Activated naive CD8-positive, alpha-beta T cell treated with anti-CD3 and anti-CD28 coated beads, Interleukin-2, amount 10 ng/mL, durations not matched to agents 7 days and 5 days (primary cell): ENCODE measurements at regions not wholly inside any gene's neighbourhood (a gene's known extent, or its start where the extent isn't known, plus 50 kb on each side); places are given as distances from the start of the nearest gene placed in this dataset.
"Not testable (repeated sequence)": the region's sequence is repeated elsewhere in the genome, so short reads cannot be mapped to it uniquely, and the experiment has no call there.

Source experiments
- ATAC-seq: fragments of 150-1000 bp; cut with Tn5 transposase; one replicate; pipeline ENCODE4 v1.10.0; 2021; ENCODE audit warnings: low read depth, moderate library complexity
- POLR2A ChIA-PET: fragments of 350-600 bp; sonication (Branson Sonifier 250); formaldehyde crosslinking; loops from one replicate; lab custom pipeline; 2021; ENCODE audit warnings: antibody characterized with exemption; lab: Charles Lee
- DNase-seq: peaks from one replicate; pipeline ENCODE4 v3.0.0; 2021
- H3K27ac Mint-ChIP-seq: one replicate; pipeline ENCODE4 v1.8.0; 2022; ENCODE audit warnings: mild to moderate bottlenecking, mixed read lengths
- H3K27me3 Mint-ChIP-seq: one replicate; pipeline ENCODE4 v1.8.0; 2022; ENCODE audit warnings: mild to moderate bottlenecking, moderate library complexity, mixed read lengths
- H3K36me3 Mint-ChIP-seq: one replicate; pipeline ENCODE4 v1.8.0; 2021; ENCODE audit warnings: mild to moderate bottlenecking, mixed read lengths
- H3K4me1 Mint-ChIP-seq: one replicate; pipeline ENCODE4 v1.8.0; 2021; ENCODE audit warnings: mixed read lengths
- H3K4me3 Mint-ChIP-seq: one replicate; pipeline ENCODE4 v1.8.0; 2022; ENCODE audit warnings: mild to moderate bottlenecking, moderate library complexity, mixed read lengths
- H3K9me3 Mint-ChIP-seq: one replicate; pipeline ENCODE4 v1.8.0; 2021; ENCODE audit warnings: mixed read lengths

DNA sequence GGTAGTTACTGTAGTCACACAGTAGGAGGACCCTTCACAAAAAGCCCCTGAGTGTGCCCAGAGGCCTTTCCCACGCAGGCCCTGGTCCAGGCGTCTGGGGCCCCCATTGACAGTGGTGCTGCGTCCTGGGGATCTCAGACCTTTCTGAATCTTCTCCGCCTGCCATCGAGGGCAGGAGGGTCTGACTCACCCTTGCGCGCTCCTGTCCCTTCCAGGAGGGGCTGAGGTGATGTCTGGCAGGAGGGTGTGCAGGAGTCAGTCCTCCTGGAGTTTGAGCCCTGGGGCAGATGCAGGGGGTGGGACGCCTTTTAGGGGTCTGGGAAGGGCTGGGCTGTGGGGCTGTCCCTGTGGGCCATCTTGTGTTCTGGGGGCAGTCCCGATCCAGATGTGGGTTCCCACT, 386.8 kb downstream of the TMEM121 start:
- POLR2A ChIA-PET: no interaction called here
- Mint-ChIP-seq H3K4me1 (no peaks in the 10 kb centered on the region), H3K36me3 (no peaks in the 10 kb centered on the region), H3K4me3 (no peak overlapping the region), H3K27me3 (peaks cover 3% of the 10 kb centered on the region), H3K9me3 (no peaks in the 10 kb centered on the region), H3K27ac (no peak overlapping the region)
- ATAC-seq: no peak
- peak; percentile 4 for DNase-seq

GRCh38 chr14:105913861-105914260, 387.5 kb downstream of the TMEM121 start:
- H3K4me3 Mint-ChIP-seq: no peak overlapping the region
- no peaks in the 10 kb centered on the region for H3K36me3 Mint-ChIP-seq
- no peaks in the 10 kb centered on the region for H3K4me1 Mint-ChIP-seq
- ATAC-seq (no peak), DNase-seq (peak; percentile 6)
- no peak overlapping the region for H3K27ac Mint-ChIP-seq
- peaks cover 3% of the 10 kb centered on the region for H3K27me3 Mint-ChIP-seq
- no peaks in the 10 kb centered on the region for H3K9me3 Mint-ChIP-seq
- POLR2A ChIA-PET: no interaction called here

DNA sequence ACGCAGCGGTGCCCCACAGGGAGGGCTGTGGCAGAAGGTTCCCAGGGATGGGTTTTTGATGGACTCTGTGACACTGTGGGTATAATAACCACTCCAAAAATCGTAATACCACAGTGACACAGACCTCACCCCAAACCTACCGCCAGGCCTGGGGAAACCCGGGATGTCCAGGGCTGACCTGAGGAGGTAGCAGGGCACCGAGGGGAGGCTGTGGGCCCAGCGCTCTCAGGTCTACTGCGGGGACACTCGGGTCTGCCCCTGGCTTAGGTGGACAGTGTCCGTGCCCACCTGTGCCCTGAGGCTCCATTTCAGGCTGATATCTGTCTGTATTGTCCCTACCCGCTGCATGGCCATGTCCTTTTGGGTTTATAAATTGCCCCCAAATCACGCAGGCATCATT, 387.9 kb downstream of the TMEM121 start:
- H3K27ac Mint-ChIP-seq, ATAC-seq, H3K36me3 Mint-ChIP-seq, DNase-seq, H3K4me1 Mint-ChIP-seq, POLR2A ChIA-PET, H3K4me3 Mint-ChIP-seq, H3K27me3 Mint-ChIP-seq, H3K9me3 Mint-ChIP-seq: not testable (repeated sequence)

DNA sequence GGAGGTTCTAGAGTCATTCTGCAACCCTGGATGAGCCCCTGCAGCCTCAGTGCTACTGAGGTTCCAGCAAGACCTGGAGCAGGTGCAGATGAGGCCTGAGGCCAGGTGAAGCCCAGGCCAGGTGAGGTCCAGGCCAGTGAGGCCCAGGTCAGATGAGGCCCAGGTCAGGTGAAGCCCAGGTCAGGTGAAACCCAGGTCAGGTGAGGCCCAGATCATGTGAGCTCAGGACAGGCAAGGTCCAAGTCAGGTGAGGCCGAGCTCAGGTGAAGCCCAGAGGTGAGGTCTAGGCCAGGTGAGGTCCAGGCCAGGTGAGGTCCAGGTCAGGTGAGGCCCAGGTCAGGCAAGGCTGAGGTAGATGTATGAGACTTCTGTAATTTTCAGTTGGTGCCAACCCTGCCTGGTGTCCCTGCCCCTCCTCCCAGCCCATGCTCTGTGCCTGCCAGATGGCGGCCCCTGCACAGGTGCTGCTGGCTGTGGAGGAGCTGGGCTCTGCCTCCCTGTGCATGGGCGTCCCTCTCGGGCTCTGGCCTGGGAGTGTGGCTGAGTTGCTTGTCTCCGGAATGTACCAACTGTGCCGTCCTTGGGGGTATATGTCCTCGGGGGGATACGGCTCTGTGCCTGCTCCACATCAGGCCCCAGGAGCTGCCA, 388.5 kb downstream of the TMEM121 start:
- Mint-ChIP-seq H3K36me3 (no peaks in the 10 kb centered on the region), H3K4me1 (no peaks in the 10 kb centered on the region), H3K27ac (no peak overlapping the region), H3K27me3 (peaks cover 3% of the 10 kb centered on the region), H3K4me3 (no peak overlapping the region), H3K9me3 (no peaks in the 10 kb centered on the region)
- ATAC-seq (no peak), DNase-seq (no peak)
- POLR2A ChIA-PET: no interaction called here

- H3K36me3 Mint-ChIP-seq, H3K27ac Mint-ChIP-seq, DNase-seq, H3K27me3 Mint-ChIP-seq, H3K9me3 Mint-ChIP-seq, H3K4me3 Mint-ChIP-seq, ATAC-seq, POLR2A ChIA-PET, H3K4me1 Mint-ChIP-seq: not testable (repeated sequence)
Observed at GRCh38 chr14:105915546-105915945, 389.2 kb downstream of the TMEM121 start.

DNA sequence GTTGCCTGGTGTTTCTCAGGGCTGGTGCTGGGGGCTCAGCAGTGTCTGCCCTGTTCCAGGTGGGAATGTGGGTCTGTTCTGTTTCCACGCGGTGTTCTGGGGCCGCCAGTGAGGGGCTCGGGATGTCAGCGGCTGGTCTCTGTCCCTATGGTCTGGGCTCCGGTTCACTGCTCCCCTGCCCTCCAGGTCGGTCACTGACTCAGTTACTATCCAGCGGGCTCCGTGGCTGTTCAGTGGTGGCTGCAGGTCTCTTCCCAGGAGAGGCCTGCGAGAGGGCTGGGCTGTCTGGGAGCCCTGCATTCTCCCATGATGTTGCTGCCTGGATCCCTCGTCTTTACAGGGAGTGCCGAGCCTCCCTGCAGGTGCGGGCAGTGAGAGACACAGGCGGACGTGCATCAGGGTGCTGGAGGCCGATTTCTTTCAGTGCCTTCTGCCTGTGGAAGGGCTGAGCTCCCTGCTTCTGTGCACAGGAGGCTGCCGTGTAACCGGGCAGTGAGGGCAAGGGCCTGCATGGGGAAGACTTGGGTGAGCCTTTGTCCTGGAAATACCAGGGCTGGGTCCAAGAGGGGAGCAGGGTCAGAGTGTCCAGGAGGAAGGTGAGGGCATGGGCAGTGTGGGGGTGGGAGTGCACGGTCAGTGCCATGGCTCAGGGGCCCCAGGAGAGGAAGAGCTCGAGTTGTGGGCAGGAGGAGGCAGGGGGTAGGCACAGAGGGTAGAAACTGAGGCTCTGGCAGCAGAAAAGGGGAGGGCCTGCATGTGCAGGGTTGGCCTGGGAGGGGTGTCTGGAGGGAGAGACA, 391.0 kb downstream of the TMEM121 start:
- DNase-seq: peak; percentile 20
- H3K27ac Mint-ChIP-seq, H3K4me1 Mint-ChIP-seq, H3K36me3 Mint-ChIP-seq, H3K4me3 Mint-ChIP-seq, H3K27me3 Mint-ChIP-seq, ATAC-seq, POLR2A ChIA-PET, H3K9me3 Mint-ChIP-seq: not testable (repeated sequence)

GRCh38 chr14:105917933-105918436, 391.6 kb downstream of the TMEM121 start:
- no peak for ATAC-seq
- Mint-ChIP-seq H3K27ac (no peak overlapping the region), H3K4me3 (no peak overlapping the region), H3K36me3 (no peaks in the 10 kb centered on the region), H3K9me3 (no peaks in the 10 kb centered on the region), H3K4me1 (no peaks in the 10 kb centered on the region), H3K27me3 (peaks cover 3% of the 10 kb centered on the region)
- POLR2A ChIA-PET: no interaction called here
- peak; percentile 21 for DNase-seq

GRCh38 chr14:105918496-105919262, 392.3 kb downstream of the TMEM121 start:
- no peak overlapping the region for H3K27ac Mint-ChIP-seq
- H3K4me1 Mint-ChIP-seq: no peaks in the 10 kb centered on the region
- H3K36me3 Mint-ChIP-seq: no peaks in the 10 kb centered on the region
- no peak overlapping the region for H3K4me3 Mint-ChIP-seq
- peaks cover 3% of the 10 kb centered on the region for H3K27me3 Mint-ChIP-seq
- no peaks in the 10 kb centered on the region for H3K9me3 Mint-ChIP-seq
- DNase-seq (peak; percentile 24), ATAC-seq (no peak)
- POLR2A ChIA-PET: no interaction called here

GRCh38 chr14:105919458-105920150, 393.2 kb downstream of the TMEM121 start:
- Mint-ChIP-seq H3K27ac (no peak overlapping the region), H3K27me3 (peaks cover 3% of the 10 kb centered on the region), H3K4me3 (no peak overlapping the region), H3K9me3 (no peaks in the 10 kb centered on the region), H3K4me1 (no peaks in the 10 kb centered on the region), H3K36me3 (no peaks in the 10 kb centered on the region)
- no peak for ATAC-seq
- POLR2A ChIA-PET: no interaction called here
- peak; percentile 23 for DNase-seq

DNA sequence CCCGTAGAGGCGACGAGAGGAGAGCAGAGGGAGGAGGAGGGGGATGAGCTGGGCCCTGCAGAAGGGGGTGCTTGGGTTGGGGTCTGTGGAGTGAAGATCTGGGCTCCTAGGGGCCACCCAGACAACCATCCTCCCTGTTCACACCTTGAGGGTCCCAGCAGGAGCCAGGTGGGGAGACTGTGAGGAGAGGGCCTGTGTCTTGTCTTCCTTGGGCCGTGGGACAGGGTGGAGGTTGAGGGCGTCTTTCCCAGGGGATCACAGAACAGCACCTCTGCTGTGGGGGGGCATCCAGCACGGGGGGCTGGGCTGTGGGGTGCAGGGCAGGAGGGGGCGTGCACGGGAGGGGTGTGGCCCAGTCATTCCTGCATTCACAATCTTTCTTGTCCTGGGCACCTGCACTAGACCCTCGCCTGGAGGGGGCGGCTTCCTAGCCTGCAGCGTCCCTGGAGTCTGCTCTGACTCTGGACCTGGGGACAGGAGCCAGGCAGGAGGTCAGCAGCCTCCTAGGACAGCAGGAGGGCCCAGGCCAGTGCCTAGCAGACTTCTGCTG, 393.8 kb downstream of the TMEM121 start:
- H3K9me3 Mint-ChIP-seq, H3K36me3 Mint-ChIP-seq, H3K27ac Mint-ChIP-seq, DNase-seq, POLR2A ChIA-PET, H3K4me1 Mint-ChIP-seq, H3K27me3 Mint-ChIP-seq, H3K4me3 Mint-ChIP-seq, ATAC-seq: not testable (repeated sequence)

- H3K27me3 Mint-ChIP-seq, ATAC-seq, H3K27ac Mint-ChIP-seq, H3K4me3 Mint-ChIP-seq, H3K4me1 Mint-ChIP-seq, H3K9me3 Mint-ChIP-seq, POLR2A ChIA-PET, H3K36me3 Mint-ChIP-seq: not testable (repeated sequence)
- peak; percentile 7 for DNase-seq
Observed at GRCh38 chr14:105920803-105921755, 394.7 kb downstream of the TMEM121 start.

- H3K4me1 Mint-ChIP-seq, ATAC-seq, POLR2A ChIA-PET, DNase-seq, H3K4me3 Mint-ChIP-seq, H3K27me3 Mint-ChIP-seq, H3K27ac Mint-ChIP-seq, H3K9me3 Mint-ChIP-seq, H3K36me3 Mint-ChIP-seq: not testable (repeated sequence)
Observed at GRCh38 chr14:105921781-105922180, 395.4 kb downstream of the TMEM121 start.
